ENCODE measurements at regions not wholly inside any gene's neighbourhood (a gene's known extent, or its start where the extent isn't known, plus 50 kb on each side); places are given as distances from the start of the nearest gene placed in this dataset.

GRCh38 chr3:59527493-59527892 lies 477.7 kb upstream of the CFAP20DC start:
- TF ChIP-seq, protein P1, sequence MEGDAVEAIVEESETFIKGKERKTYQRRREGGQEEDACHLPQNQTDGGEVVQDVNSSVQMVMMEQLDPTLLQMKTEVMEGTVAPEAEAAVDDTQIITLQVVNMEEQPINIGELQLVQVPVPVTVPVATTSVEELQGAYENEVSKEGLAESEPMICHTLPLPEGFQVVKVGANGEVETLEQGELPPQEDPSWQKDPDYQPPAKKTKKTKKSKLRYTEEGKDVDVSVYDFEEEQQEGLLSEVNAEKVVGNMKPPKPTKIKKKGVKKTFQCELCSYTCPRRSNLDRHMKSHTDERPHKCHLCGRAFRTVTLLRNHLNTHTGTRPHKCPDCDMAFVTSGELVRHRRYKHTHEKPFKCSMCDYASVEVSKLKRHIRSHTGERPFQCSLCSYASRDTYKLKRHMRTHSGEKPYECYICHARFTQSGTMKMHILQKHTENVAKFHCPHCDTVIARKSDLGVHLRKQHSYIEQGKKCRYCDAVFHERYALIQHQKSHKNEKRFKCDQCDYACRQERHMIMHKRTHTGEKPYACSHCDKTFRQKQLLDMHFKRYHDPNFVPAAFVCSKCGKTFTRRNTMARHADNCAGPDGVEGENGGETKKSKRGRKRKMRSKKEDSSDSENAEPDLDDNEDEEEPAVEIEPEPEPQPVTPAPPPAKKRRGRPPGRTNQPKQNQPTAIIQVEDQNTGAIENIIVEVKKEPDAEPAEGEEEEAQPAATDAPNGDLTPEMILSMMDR (IDR thresholded peaks at IDR 0.05), result no peak
- TF ChIP-seq POLR2A (IDR thresholded peaks at IDR 0.05), result no peak

Data from heart left ventricle (tissue), 13 donors.